Lung microvascular endothelial cell (primary cell): ENCODE measurements at regions not wholly inside any gene's neighbourhood (a gene's known extent, or its start where the extent isn't known, plus 50 kb on each side); places are given as distances from the start of the nearest gene placed in this dataset.
"Not testable (repeated sequence)": the region's sequence is repeated elsewhere in the genome, so short reads cannot be mapped to it uniquely, and the experiment has no call there.

Experiments used
- DNase-seq, 2 donors: peaks; one replicate each; pipeline versions ENCODE4 v3.0.0 to v3.0.0-alpha.2; 2010; ENCODE audit warnings: low read depth in 2 of 2

- DNase-seq = no peak
Measured at GRCh38 chr2:175356901-175357300, 175.4 kb upstream of the ATP5MC3 start.

DNA sequence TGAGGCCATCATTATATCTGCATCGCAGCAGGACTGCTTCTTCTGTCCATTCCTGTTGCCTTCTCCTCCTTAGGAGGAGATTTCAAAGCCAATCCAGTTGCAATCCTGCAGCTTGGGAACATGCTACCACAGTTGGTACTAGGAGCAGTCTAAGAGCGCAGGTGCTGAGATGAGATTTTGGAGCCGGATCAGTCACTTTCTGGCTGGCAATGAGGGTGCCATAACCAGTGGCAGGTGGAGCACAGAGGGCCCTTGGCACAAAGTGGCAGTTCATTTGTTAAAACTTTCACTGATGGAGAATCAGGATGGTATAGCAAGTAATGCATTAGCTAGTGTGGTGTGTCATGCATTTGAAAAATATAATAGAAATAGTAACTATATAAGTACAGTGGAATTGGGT lies 173.7 kb upstream of the ATP5MC3 start:
- no peak for DNase-seq

DNA sequence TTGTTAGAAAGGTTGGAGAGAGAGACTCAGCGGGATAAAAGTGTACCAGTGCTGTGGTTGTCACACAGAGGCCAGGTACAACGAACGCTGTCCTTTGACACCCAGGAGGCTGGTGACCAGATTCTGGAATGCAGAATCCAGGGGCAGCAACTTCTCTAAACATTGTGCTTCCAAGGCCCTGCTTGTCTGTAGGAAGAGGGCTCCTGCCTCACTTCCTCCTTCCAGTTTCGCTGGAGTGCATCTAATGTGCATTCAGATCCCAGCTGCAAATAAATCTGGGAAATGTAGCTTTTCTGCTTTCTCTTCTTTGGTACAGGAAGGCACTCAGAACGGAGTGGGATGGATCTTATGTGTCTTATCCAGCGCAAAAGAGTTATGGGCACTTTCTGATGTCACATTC lies 171.8 kb upstream of the ATP5MC3 start:
- no peak for DNase-seq

DNA sequence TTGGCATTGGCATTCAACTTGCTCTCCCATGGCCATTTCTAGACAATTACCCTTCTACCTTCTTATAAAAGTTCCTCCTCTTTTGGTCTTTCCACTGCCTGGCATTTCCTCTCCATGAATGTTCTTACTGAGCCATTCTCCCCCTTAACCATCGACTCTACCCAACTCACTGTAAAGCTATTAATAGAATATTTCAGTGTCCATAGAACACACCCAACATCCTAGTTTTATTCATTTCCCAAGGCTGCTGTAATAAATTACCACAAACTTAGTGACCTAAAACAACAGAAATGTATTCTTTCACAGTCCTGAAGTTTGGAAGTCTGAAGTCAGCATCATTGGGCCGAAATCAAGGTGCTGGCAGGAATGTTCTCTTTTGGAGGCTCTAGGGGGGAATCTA lies 170.0 kb upstream of the ATP5MC3 start:
- DNase-seq = no peak

DNA sequence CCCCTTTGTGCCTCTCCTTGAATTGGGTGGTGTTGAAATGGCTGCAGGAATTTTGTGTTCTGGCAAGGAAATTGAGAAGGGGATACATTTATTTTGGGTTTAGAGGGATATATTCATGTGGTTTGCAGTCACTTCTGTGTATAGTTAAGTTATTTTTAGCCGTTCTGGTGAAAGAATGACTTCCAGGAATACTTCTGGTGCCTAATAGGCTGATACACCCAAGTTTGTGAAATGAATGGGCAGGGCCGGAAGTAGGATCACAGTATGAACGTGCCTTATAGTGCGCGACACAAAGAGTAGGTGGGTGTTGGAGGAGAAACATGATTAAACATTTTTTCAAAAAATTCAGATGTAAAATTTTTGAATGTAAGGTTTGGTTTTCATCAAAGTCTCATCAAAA lies 168.6 kb upstream of the ATP5MC3 start:
- DNase-seq = no peak

GRCh38 chr2:175342085-175342484 lies 160.6 kb upstream of the ATP5MC3 start:
- no peak for DNase-seq

- no peak for DNase-seq
Measured at GRCh38 chr2:175330195-175330594, 148.7 kb upstream of the ATP5MC3 start.

DNA sequence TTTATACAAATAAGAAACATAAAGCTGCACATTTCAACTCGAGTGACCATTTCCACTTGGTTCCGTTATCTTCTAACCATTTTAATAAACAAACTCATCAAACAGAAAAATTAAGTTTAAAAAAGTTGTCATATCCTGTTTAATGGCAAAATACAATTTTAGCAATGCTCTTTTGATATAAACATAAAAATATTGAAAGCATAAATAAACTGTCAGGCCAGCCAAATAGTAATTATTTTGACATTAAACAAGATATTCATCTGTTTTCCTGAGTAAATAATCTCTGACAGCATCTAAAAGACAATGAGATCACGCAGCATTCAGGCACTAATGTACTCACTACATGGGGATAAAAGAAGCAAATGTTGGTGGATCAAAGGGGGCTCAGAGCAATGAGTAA lies 145.3 kb upstream of the ATP5MC3 start:
- no peak for DNase-seq

GRCh38 chr2:175326164-175326563 lies 144.7 kb upstream of the ATP5MC3 start:
- DNase-seq = not testable (repeated sequence)

GRCh38 chr2:175323162-175323561 lies 141.7 kb upstream of the ATP5MC3 start:
- DNase-seq = no peak

DNA sequence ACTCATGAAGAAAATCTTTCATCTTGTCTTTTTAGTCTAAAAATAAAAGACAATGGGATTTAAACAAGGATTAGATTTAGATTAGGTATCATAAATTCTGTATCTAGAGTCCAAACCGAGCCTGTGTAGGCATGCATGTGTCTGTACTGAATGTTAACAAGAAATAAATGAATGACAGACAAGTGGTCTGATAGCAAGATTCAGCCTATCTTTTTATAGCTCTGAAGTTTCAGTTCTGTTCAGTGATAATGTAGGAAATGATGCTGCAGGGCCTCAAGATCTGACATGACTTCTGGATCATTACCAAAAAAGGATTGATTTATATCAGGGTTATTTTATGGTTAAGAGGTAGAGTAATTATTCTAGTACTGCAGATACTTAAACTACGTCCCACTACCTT lies 137.0 kb upstream of the ATP5MC3 start:
- DNase-seq = no peak

- no peak for DNase-seq
Measured at GRCh38 chr2:175317751-175318150, 136.2 kb upstream of the ATP5MC3 start.

- no peak for DNase-seq
Measured at GRCh38 chr2:175312137-175312536, 130.6 kb upstream of the ATP5MC3 start.

DNA sequence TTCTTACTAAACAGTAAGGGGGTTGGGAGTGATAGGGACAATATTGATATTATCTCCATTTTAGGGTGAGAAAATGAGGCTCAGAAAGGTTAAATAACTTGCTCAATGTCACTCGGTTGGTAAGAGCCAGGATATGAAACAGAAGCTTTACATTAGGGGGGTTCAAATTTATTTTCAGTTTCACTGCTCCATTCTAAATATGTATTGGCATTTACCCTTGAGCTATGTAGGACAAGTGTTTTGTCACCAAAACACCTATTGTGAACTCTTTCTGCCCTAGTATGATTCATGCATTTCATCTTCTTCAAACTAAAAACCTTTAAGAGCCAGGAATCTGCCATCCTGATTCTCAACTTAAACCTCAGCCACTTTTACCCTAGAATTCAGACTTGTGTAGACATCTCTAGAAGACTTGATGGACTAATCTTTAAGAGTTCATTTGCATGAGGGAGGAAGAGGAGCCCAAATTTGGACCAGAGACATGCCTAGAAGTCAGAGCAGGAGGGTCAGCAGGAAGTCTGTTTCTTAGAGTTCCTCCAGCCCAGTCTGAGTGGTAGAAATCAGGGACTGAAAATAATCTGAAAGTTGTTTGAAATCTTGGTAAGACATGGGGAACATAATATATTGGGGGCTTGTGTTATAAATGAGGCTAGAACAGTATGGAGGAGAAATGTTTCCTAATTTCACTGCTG lies 129.4 kb upstream of the ATP5MC3 start:
- DNase-seq = no peak

GRCh38 chr2:175309799-175310198 lies 128.3 kb upstream of the ATP5MC3 start:
- DNase-seq = peak; percentile 25 to 28

DNA sequence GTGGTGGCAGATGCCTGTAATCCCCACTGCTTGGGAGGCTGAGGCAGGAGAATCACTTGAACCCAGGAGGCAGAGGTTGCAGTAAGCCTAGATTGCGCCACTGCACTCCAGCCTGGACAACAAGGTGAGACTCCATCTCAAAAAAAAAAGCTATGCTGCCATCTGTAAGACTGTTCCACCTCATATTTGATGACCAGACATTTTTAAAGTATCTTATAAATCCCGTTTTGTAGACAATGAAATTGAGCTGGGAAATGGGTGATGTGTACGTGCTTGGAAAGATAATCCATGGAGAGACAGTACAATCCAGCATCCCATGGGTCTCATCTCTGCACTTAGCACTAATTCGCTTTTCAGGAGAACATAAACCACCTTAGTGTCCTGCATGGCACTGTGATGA lies 126.5 kb upstream of the ATP5MC3 start:
- DNase-seq = no peak

DNA sequence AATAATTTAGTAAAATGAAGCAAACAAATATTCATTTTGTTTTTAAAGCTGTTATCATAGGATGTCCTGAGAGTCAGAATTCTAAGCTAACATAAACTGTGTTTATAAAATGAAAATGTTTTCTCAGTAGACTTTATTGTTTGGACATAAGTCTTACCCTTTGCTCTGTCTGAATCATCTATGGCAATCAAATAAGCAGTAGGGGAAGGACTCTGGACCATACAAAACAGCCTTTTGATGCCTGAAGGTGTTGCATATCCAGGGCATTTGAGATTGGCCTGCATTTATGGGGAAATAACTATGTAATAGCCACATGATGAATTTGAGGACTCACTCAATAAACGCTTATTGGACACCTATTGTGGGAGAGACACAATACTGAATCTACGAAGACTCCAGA lies 123.0 kb upstream of the ATP5MC3 start:
- DNase-seq = no peak

- peak in 1 of 2 donors; percentile 44 for DNase-seq
Measured at GRCh38 chr2:175293776-175294175, 112.3 kb upstream of the ATP5MC3 start.

DNA sequence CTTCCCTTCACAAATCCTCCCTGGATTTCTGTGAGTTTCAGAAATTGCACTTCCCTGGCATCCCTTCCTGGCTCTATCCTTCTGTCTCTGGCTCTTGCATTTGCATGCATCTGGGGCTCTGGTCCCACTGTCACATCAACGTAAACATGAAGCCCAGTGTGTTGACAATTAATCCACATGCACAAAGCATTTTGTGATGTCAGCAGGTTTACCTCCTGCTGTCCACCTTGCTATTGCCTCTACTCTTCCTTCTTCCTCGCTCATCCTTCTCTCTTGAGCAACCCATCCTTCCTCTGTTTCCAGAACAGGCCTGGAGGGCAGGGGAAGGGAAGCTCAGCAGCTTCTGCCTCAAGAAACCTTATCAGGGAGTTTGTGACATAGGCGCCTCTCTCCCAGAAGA lies 111.7 kb upstream of the ATP5MC3 start:
- DNase-seq = no peak

DNA sequence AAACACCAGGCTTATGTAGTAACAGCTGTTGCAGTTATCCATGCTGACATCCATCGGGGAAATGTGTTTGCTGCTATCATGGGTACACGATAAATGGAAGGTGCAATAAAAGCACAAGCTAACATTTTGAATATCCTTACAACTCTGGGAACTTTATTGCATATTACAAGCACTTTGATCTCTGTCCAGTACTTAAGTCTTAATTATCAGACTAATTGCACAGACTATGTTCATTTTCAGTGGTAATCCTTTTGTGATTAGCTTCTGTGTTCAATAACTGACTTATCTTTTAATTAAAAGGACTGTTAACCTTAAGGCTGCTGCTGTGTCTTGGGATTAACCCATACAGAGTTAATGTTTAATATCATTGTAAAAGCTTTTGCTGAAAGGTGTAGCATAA lies 101.4 kb upstream of the ATP5MC3 start:
- no peak for DNase-seq

- DNase-seq = peak; percentile 21 to 30
Measured at GRCh38 chr2:175282300-175282699, 100.8 kb upstream of the ATP5MC3 start.

GRCh38 chr2:175277772-175278171 lies 96.3 kb upstream of the ATP5MC3 start:
- DNase-seq = no peak

DNA sequence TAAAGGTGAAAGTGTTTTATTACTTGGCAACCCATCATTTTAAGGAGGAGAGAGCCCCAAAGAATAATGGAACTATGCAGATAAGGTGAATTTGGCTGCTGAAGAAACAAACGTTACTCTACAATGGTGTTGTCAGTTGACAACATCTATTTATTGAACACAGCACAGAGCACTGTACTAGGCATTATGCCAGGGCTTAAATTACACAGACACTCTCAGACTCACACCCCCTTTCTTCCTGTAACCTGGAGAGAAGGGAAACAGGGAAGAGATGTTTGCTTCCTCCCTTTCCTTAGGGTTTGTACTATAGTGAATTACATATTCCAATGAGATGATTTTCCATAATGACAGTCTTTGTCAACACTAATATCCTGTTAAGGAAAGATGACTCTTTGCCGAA lies 94.0 kb upstream of the ATP5MC3 start:
- DNase-seq = no peak

DNA sequence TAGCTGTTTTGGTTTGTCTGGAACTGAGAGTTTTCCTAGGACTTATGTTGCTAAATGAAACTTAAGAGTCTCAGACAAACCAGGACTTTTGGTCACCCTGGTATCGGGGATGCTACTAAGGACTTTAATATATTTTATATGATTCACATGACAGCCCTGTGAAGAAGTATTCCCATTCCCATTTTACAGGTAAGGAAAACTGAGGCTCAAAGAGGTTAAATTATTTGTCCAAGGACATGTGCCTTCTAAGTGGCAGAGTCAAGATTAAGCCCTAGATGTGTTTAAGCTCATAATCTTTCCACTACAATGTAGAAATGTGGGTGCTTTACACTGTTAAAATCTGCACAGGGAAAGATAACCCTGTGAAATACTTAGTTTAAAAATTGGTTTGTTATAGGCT lies 77.7 kb upstream of the ATP5MC3 start:
- no peak for DNase-seq
